Activated CD8-positive, alpha-beta T cell treated with anti-CD3 and anti-CD28 coated beads, Interleukin-2, amount 10 ng/mL, durations not matched to agents 7 days and 5 days (primary cell): ENCODE measurements at regions not wholly inside any gene's neighbourhood (a gene's known extent, or its start where the extent isn't known, plus 50 kb on each side); places are given as distances from the start of the nearest gene placed in this dataset.
A peak's percentile ranks its signal among the peaks of the same experiment; 100 is the strongest.

Source experiments
- ATAC-seq: fragments of 150-1000 bp; cut with Tn5 transposase; one replicate; pipeline ENCODE4 v1.10.0; 2021; ENCODE audit warnings: moderate library complexity
- CTCF ChIA-PET: fragments of 350-600 bp; sonication (Branson Sonifier 250); formaldehyde crosslinking; loops from one replicate; lab custom pipeline; 2021; ENCODE audit warnings: antibody characterized with exemption; lab: Charles Lee
- POLR2A ChIA-PET: fragments of 350-600 bp; sonication (Branson Sonifier 250); formaldehyde crosslinking; loops from one replicate; lab custom pipeline; 2021; ENCODE audit warnings: antibody characterized with exemption; lab: Charles Lee
- DNase-seq: peaks from one replicate; pipeline ENCODE4 v3.0.0-alpha.2; 2020
- H3K27ac Mint-ChIP-seq: one replicate; pipeline ENCODE4 v1.8.0; 2021; ENCODE audit warnings: mild to moderate bottlenecking, mixed read lengths
- H3K27me3 Mint-ChIP-seq: one replicate; pipeline ENCODE4 v1.8.0; 2021; ENCODE audit warnings: low read depth, mixed read lengths
- H3K36me3 Mint-ChIP-seq: one replicate; pipeline ENCODE4 v1.8.0; 2021; ENCODE audit warnings: low read depth, mixed read lengths
- H3K4me1 Mint-ChIP-seq: one replicate; pipeline ENCODE4 v1.8.0; 2021; ENCODE audit warnings: low read depth, mixed read lengths
- H3K4me3 Mint-ChIP-seq: one replicate; pipeline ENCODE4 v1.8.0; 2021; ENCODE audit warnings: mild to moderate bottlenecking, mixed read lengths
- H3K9me3 Mint-ChIP-seq: one replicate; pipeline ENCODE4 v1.8.0; 2022; ENCODE audit warnings: mixed read lengths; ENCODE audit not compliant: insufficient read depth

DNA sequence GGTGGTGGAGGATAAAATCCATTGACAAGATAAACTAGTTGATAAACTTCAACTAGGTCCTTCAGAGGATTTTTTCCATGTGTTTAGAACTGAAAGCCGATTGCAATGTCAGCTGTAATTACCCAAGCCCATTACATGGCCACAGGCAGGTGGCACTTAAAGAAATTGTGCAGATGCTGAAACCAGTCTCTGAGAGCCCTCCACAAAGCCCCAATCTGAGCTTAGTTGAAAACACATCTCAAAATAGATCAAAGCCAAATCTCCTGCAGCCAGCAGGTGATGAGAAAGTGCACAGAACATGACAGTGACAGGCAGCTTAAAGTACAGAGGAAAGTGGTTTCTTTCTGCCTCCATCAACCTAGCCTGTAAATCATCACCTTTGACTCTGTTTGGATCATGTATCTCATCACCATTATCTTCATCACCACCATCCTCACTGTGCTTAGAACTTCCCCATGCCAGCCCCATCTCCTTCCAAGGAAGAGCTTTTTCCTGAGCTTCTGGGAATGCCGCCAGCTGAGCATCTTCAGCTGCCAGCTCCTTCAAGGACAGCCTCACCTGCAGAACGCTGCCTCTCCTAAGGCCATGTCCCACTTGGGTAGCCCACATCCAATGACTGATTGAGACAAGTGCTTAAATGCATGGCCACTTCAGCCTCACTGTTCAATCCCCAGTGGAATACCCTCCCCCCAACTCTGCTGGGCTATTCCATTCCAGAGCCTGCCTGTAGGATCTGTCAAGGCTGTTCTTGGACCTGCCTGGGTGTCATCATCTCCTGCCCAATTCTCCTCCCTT is 219.5 kb upstream of the TMEM132C start:
- DNase-seq (no peak), ATAC-seq (no peak)
- Mint-ChIP-seq H3K9me3 (no peaks in the 10 kb centered on the region), H3K27ac (no peak overlapping the region), H3K36me3 (no peaks in the 10 kb centered on the region), H3K4me1 (no peaks in the 10 kb centered on the region), H3K4me3 (no peak overlapping the region), H3K27me3 (no peaks in the 10 kb centered on the region)
- ChIA-PET CTCF (no interaction called here), POLR2A (no interaction called here)

DNA sequence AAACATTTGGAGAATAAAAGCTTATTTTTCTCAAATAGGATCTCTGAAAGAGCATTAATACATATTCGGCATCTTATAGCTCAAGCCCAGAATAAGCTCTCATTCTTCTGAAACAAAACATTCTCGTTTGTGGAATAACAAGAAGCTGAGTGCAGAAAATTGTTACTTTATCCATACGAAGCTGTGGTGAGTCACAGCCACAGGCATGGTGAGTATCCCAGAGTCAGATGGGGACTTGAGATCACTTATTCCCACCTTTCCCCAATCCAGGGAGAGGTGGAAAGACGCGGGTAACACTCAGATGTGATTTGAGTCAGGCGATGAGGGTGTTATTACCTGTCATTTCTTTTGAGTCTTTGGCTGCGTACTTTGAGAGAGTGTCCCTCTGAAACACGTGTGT is 214.6 kb upstream of the TMEM132C start:
- Mint-ChIP-seq H3K27ac (no peak overlapping the region), H3K27me3 (no peaks in the 10 kb centered on the region), H3K4me3 (no peak overlapping the region), H3K4me1 (no peaks in the 10 kb centered on the region), H3K36me3 (no peaks in the 10 kb centered on the region), H3K9me3 (peaks cover 4% of the 10 kb centered on the region)
- DNase-seq (no peak), ATAC-seq (no peak)
- ChIA-PET CTCF (no interaction called here), POLR2A (no interaction called here)

DNA sequence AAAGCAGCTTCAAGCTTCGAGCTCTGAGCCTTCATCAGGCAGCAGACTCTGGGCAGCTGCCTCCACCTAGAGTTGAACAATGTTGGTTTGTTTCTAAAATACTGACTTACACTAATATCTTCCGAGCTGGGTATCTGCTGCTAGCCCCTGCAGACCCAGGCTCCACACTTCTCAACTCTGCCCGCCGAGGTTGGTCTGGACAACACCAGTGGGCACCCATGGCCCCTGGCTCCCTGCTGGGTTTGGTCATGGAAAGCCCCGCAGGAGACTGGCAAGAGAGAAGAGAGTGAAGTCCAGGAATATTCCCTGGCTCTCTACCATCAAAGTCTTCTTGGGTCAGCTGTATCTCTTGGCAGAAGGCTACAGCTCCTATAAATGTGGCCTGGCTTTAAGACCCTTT is 214.2 kb upstream of the TMEM132C start:
- CTCF ChIA-PET = no interaction called here
- POLR2A ChIA-PET = no interaction called here

DNA sequence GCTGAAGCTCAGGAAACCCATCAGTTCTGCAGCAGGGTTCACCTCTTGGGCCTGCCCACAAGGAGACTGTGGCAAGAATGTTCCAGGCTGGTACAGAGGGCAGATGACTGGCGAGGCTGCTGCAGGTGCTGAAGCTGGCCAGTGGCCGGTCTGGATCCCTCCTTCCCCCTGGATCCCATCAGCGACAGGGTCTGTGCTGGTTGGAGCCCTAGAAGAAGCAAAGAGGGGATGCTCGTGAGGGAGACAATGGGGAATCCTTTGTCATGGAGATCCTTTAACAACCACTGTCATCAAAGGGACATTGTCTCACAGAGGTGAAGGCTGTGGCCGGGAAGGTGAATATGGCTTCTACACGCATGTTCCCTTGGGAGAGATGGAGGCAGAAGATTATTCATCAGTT is 211.4 kb upstream of the TMEM132C start:
- H3K27me3 Mint-ChIP-seq = no peaks in the 10 kb centered on the region
- POLR2A ChIA-PET = no interaction called here
- ATAC-seq = no peak
- H3K4me3 Mint-ChIP-seq = no peak overlapping the region
- CTCF ChIA-PET = no interaction called here
- DNase-seq = no peak
- no peaks in the 10 kb centered on the region for H3K4me1 Mint-ChIP-seq
- peaks cover 7% of the 10 kb centered on the region for H3K9me3 Mint-ChIP-seq
- H3K27ac Mint-ChIP-seq = no peak overlapping the region
- H3K36me3 Mint-ChIP-seq = no peaks in the 10 kb centered on the region

More for the DNA sequence above, 214.2 kb upstream of the TMEM132C start:
- Mint-ChIP-seq H3K9me3 (peaks cover 7% of the 10 kb centered on the region), H3K27ac (no peak overlapping the region), H3K27me3 (no peaks in the 10 kb centered on the region), H3K4me3 (no peak overlapping the region), H3K4me1 (no peaks in the 10 kb centered on the region), H3K36me3 (no peaks in the 10 kb centered on the region)
- DNase-seq = no peak
- ATAC-seq = no peak

DNA sequence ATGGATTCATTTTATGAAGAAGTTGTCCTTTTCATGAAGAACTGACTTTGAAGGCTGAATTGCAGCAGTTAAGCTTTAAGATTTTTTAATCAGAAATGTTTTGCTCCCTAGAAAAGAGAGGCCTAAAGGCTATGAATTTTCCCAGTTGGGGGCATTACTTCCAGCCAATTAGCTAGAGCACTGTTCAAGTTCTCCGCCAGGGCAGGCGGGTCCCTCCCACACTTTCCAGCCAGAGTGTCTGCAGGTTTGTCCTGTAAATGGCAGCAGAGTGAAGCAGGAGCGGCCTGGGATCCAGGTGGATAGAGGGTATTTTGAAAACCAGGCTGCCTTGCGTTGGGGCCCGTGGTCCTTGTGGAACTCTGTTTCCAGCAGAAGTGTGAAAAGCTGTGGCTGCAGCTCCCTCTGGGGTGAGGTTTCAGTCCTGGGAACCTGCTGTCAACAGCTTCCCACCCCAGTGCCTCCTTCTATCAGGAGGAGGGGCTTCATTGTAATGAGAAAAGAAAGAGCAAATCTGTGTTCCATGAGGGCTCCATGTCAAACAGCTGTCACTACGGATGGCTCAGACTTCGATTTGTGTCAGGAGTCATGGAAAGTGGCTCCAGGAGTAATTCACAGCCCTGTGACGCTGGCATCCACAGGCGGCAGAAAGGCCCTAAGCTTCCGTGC is 210.7 kb upstream of the TMEM132C start:
- Mint-ChIP-seq H3K27ac (no peak overlapping the region), H3K4me3 (no peak overlapping the region), H3K9me3 (peaks cover 7% of the 10 kb centered on the region), H3K4me1 (no peaks in the 10 kb centered on the region), H3K27me3 (no peaks in the 10 kb centered on the region), H3K36me3 (no peaks in the 10 kb centered on the region)
- POLR2A ChIA-PET = no interaction called here
- ATAC-seq (no peak), DNase-seq (no peak)
- CTCF ChIA-PET = no interaction called here

DNA sequence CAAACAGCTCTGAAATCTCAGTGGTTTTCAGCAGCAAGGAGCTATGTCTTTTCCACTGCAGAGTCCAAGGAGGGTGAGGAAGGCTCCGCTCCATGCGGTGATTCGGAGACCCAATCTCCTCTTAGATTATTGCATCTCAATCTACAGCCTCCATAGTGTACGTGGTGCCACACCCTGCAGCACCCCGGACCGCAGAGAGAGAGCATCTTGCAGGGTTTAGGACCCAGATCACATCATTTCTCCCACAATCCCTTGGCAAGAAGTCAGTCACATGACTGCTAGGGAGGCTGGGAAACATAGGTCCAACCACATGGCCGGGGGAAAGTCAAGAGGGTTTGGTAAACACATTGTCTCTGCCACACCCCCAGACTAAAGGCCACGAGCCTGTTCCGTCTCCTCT is 209.4 kb upstream of the TMEM132C start:
- ATAC-seq (no peak), DNase-seq (no peak)
- POLR2A ChIA-PET = no interaction called here
- Mint-ChIP-seq H3K27me3 (no peaks in the 10 kb centered on the region), H3K36me3 (no peaks in the 10 kb centered on the region), H3K4me3 (no peak overlapping the region), H3K4me1 (no peaks in the 10 kb centered on the region), H3K27ac (no peak overlapping the region), H3K9me3 (peaks cover 7% of the 10 kb centered on the region)
- CTCF ChIA-PET = interaction anchor here (1.4 kb wide), 1 partner anchor 12 kb away, joined by 4 read pairs; no protein-coding TSS in a partner anchor

DNA sequence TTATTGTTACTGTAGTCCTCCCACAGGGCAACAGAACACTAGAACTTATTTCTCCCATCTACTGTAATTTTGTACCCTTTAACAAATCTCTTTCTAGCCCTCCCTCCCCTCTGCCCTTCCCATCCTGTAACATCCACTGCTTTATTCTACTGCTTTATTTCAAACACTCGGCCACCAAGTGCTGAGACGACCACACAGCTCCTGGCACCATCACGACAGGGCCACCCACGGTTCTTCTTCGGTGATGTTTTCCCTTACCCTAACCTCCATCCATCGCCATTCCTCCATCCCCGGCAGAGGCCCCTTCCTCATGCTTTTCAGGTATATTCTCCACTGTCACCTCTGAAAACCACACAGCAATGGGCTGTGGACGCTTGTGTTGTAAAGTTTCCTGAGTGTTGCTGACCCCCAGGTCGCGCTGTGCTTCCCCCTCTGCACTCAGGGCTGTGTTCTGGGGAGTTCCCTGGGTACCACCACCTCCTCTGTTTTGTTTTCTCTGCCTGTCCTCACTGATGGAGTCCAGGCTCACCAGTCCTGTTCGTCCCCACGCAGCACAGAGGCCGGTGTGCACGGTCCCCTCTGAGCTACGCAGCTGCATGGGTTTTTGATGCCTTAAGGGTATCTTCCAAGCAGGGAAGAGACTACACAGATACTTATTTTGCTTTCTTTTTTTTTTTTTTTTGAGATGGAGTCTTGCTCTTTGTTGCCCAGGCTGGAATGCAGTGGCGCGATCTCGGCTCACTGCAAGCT is 207.2 kb upstream of the TMEM132C start:
- Mint-ChIP-seq H3K36me3 (no peaks in the 10 kb centered on the region), H3K9me3 (peaks cover 9% of the 10 kb centered on the region), H3K4me1 (no peaks in the 10 kb centered on the region), H3K27me3 (no peaks in the 10 kb centered on the region), H3K27ac (no peak overlapping the region), H3K4me3 (no peak overlapping the region)
- CTCF ChIA-PET = no interaction called here
- ATAC-seq (no peak), DNase-seq (no peak)
- POLR2A ChIA-PET = no interaction called here

DNA sequence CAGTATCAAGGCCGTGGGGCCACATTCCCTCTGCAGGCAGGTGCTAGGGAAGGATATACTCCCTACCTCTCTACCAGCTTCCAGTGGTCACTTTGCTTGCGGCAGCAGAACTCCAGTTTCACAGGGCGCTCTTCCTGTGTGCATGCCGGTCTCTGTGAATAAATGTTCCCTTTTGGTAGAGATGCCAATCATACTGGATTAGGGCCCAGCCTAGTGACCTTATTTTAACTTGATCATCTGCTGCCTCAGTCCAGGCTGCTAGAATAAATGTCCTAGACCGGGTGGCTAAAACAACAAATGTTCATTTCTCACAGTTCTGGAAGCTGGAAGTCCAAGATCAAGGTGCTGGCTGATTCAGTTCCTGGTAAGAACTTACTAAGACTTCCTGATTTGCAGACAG is 198.8 kb upstream of the TMEM132C start:
- Mint-ChIP-seq H3K4me1 (no peaks in the 10 kb centered on the region), H3K4me3 (no peak overlapping the region), H3K27me3 (no peaks in the 10 kb centered on the region), H3K27ac (no peak overlapping the region), H3K9me3 (peaks cover 11% of the 10 kb centered on the region), H3K36me3 (no peaks in the 10 kb centered on the region)
- ChIA-PET CTCF (no interaction called here), POLR2A (no interaction called here)
- DNase-seq (no peak), ATAC-seq (no peak)

DNA sequence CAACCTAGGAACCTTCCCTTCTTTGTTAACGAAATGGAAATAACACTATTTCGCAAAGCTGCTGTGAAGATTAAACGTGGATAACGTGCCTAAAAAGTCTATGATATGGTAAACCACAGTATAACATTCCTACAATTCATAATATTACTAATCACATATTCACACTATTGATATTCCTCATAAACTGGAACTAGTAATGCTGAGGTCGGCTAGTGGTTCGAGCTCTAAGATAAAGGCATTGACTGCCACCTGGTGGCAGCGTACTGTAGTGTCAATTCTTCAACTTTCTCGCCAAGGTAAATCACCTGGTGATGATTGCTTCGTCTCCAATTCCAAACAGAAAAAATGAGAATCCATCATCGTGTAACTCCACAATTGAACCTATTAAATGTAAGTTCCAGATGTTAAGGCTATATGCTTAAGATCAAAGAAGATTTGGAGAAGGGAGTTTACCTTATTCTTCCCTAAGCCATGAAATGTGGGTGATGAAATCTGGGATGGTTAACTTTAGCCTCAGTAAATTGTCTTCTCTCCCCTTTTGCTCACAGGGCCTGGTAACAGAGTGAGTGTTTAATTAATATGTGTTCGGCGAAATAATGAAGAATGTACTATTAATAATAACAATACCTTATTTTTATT is 197.5 kb upstream of the TMEM132C start:
- no peaks in the 10 kb centered on the region for H3K4me1 Mint-ChIP-seq
- no peak for ATAC-seq
- peaks cover 12% of the 10 kb centered on the region for H3K9me3 Mint-ChIP-seq
- H3K36me3 Mint-ChIP-seq = no peaks in the 10 kb centered on the region
- H3K27me3 Mint-ChIP-seq = no peaks in the 10 kb centered on the region
- no peak overlapping the region for H3K4me3 Mint-ChIP-seq
- ChIA-PET POLR2A (no interaction called here), CTCF (interaction anchor here (0.7 to 1.0 kb wide), 5 partner anchors 11 to 392 kb away, joined by 3 to 4 read pairs (median 3); no protein-coding TSS in a partner anchor)
- H3K27ac Mint-ChIP-seq = no peak overlapping the region
- DNase-seq = peak; percentile 40

DNA sequence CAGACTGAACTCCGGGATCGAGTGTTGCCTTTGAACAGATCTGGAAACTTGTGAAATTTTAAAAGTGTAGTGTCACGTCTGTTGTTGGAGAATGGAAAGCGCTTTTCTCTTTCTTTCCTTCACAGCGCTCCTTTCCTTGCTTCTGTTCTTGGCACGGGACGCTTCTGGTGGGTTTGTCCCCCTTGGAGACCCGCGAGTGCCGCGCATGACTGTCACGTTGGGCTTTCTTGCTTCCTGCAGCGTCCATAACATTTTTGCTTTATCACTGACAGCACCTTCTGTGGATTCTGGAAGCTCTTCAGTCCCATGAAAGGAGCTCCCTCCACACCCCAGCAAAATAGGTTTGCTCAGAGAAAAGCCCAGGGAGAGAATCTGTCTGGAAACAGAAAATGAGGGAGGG is 193.0 kb upstream of the TMEM132C start:
- Mint-ChIP-seq H3K9me3 (peaks cover 15% of the 10 kb centered on the region), H3K4me1 (no peaks in the 10 kb centered on the region), H3K27me3 (no peaks in the 10 kb centered on the region), H3K27ac (no peak overlapping the region), H3K36me3 (no peaks in the 10 kb centered on the region), H3K4me3 (no peak overlapping the region)
- ChIA-PET POLR2A (no interaction called here), CTCF (no interaction called here)
- DNase-seq = no peak
- no peak for ATAC-seq

DNA sequence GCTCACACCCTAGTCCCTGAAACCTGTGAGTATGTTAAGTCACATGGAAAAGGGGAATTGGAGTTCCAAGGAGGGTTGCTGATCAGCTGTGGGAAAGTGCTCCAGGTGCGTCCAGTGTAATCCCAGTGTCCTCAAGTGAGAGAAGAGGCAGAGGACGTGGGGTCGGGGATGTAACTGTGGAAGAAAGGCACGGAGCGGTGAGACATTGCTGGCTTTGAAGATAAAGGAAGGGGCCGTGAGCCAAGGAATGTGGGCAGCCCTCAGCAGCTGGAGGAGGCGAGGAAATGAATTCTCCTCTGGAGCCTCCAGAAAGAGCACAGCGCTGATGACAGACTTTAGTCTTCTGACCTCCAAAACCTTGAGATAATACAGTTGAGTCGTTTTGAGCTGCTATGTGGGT is 191.6 kb upstream of the TMEM132C start:
- ChIA-PET POLR2A (no interaction called here), CTCF (no interaction called here)
- no peak overlapping the region for H3K4me3 Mint-ChIP-seq
- H3K27me3 Mint-ChIP-seq = no peaks in the 10 kb centered on the region
- no peak overlapping the region for H3K27ac Mint-ChIP-seq
- DNase-seq (no peak), ATAC-seq (no peak)
- H3K9me3 Mint-ChIP-seq = peaks cover 15% of the 10 kb centered on the region
- H3K36me3 Mint-ChIP-seq = no peaks in the 10 kb centered on the region
- H3K4me1 Mint-ChIP-seq = no peaks in the 10 kb centered on the region

DNA sequence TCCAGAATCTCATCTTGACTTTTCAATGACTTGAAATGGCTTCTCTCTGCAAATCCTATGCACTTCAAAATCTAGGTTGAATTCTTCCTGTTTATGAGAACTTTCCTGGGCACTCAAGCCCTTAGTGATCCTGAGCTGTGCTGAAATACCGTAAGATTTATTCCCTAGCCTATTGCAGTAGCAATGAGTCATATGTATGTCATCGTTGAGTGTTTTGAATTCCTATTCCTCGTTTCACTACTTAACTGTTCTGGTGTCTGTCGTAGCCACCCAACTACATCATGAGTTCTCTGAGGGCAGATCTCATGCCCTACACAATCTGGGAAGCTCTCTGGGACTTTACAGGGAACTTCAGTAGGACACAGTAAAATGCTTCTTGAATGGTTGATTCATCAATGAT is 190.8 kb upstream of the TMEM132C start:
- ChIA-PET CTCF (no interaction called here), POLR2A (no interaction called here)
- H3K36me3 Mint-ChIP-seq = no peaks in the 10 kb centered on the region
- H3K27ac Mint-ChIP-seq = no peak overlapping the region
- no peaks in the 10 kb centered on the region for H3K4me1 Mint-ChIP-seq
- peaks cover 15% of the 10 kb centered on the region for H3K9me3 Mint-ChIP-seq
- no peak overlapping the region for H3K4me3 Mint-ChIP-seq
- DNase-seq (no peak), ATAC-seq (no peak)
- H3K27me3 Mint-ChIP-seq = no peaks in the 10 kb centered on the region
